K562 (cell line): ENCODE measurements at regions not wholly inside any gene's neighbourhood (a gene's known extent, or its start where the extent isn't known, plus 50 kb on each side); places are given as distances from the start of the nearest gene placed in this dataset.

Source experiments
- CTCF ChIP-seq, 3 experiments: IDR thresholded peaks in 2 of 3; conservative IDR thresholded peaks in 1 of 3; 2 replicates each; pipeline ENCODE4 v1.5.1; 2011 to 2012; ENCODE audit warnings: low read length in 3 of 3, mild to moderate bottlenecking in 3 of 3, control low read depth in 2 of 3, improper control_type of control experiment in 1 of 3, inconsistent platforms in 1 of 3, low read depth in 1 of 3, mixed read lengths in 1 of 3, moderate library complexity in 1 of 3; ENCODE audit not compliant: insufficient read depth in 2 of 3
- FOXO4 ChIP-seq: fragments of 450-650 bp; formaldehyde crosslinking; IDR thresholded peaks from 2 replicates; pipeline ENCODE4 v1.4.0; 2020; ENCODE audit warnings: mild to moderate bottlenecking, moderate library complexity
- HEY1 ChIP-seq: fragments of 250-450 bp; sonication (Bioruptor Pico); IDR thresholded peaks from 2 replicates; pipeline ENCODE4 v1.5.0; 2020; ENCODE audit warnings: mild to moderate bottlenecking, moderate library complexity, borderline replicate concordance
- MLX ChIP-seq, 2 experiments: fragments of 450-650 bp in 1 of 2; sonication (generic) in 1 of 2; formaldehyde crosslinking; conservative IDR thresholded peaks; 2 replicates each; pipeline versions ENCODE4 v1.4.0 to v1.8.1; 2020 to 2022; ENCODE audit warnings: mild to moderate bottlenecking in 1 of 2, missing genetic modification reagents in 1 of 2
- ZNF324 ChIP-seq: fragments of 250-450 bp; sonication (Bioruptor Pico); IDR thresholded peaks from 2 replicates; pipeline ENCODE4 v1.4.0; 2020; ENCODE audit warnings: mild to moderate bottlenecking

- TF ChIP-seq CTCF (IDR thresholded peaks at IDR 0.05 in 2 of 3, conservative IDR thresholded peaks at IDR 0.05 in 1 of 3; ENCODE audit: insufficient read depth in 2 of 3, low read depth in 1 of 3, low read length in 3 of 3) (no peak), MLX (CRISPR knock-in tag; conservative IDR thresholded peaks at IDR 0.05) (no peak), ZNF324 (CRISPR knock-in tag) (no peak), FOXO4 (CRISPR knock-in tag) (no peak), HEY1 (CRISPR knock-in tag) (no peak)
Measured at GRCh38 chr10:3595736-3596135, 189.3 kb downstream of the KLF6 start.
